CD1c-positive myeloid dendritic cell (primary cell): ENCODE measurements at regions not wholly inside any gene's neighbourhood (a gene's known extent, or its start where the extent isn't known, plus 50 kb on each side); places are given as distances from the start of the nearest gene placed in this dataset.
"Not testable (repeated sequence)": the region's sequence is repeated elsewhere in the genome, so short reads cannot be mapped to it uniquely, and the experiment has no call there.

Source experiments
- DNase-seq: peaks from one replicate; pipeline ENCODE4 v3.0.0-alpha.2; 2016; ENCODE audit errors: extremely low spot score

- not testable (repeated sequence) for DNase-seq
Observed at GRCh38 chr4:187915406-187915805, 80.2 kb upstream of the ZFP42 start.

GRCh38 chr4:187919966-187920365 is 75.6 kb upstream of the ZFP42 start:
- no peak for DNase-seq

- no peak for DNase-seq
Observed at GRCh38 chr4:187921946-187922623, 73.5 kb upstream of the ZFP42 start.

- DNase-seq = no peak
Observed at GRCh38 chr4:187929024-187929423, 66.5 kb upstream of the ZFP42 start.

GRCh38 chr4:187934766-187935165 is 60.8 kb upstream of the ZFP42 start:
- DNase-seq = no peak

- DNase-seq = no peak
Observed at GRCh38 chr4:187937557-187937956, 58.0 kb upstream of the ZFP42 start.

GRCh38 chr4:187940299-187940698 is 55.3 kb upstream of the ZFP42 start:
- DNase-seq = no peak

- no peak for DNase-seq
Observed at GRCh38 chr4:187942968-187943367, 52.6 kb upstream of the ZFP42 start.

- no peak for DNase-seq
Observed at GRCh38 chr4:187944179-187944578, 51.4 kb upstream of the ZFP42 start.
